Uterus (tissue), 3 donors: ENCODE measurements at regions not wholly inside any gene's neighbourhood (a gene's known extent, or its start where the extent isn't known, plus 50 kb on each side); places are given as distances from the start of the nearest gene placed in this dataset.
"Not testable (repeated sequence)": the region's sequence is repeated elsewhere in the genome, so short reads cannot be mapped to it uniquely, and the experiment has no call there.

ENCODE experiments used
- DNase-seq, 2 donors: peaks; one replicate each; pipeline ENCODE4 v3.0.0-alpha.2; 2019 to 2020
- H3K27ac ChIP-seq, 2 donors: fragments of 200-600 bp; sonication (generic); 1 replicate in 1 of 2; 2 replicates in 1 of 2; pipeline ENCODE4 v1.5.1; 2016 to 2018
- H3K27me3 ChIP-seq, 2 donors: fragments of 200-600 bp; sonication (generic); one replicate each; pipeline ENCODE4 v1.5.1; 2018 to 2019; ENCODE audit warnings: control low read depth in 1 of 2
- H3K36me3 ChIP-seq, 2 donors: fragments of 200-600 bp; sonication (generic); one replicate each; pipeline ENCODE4 v1.5.1; 2019; ENCODE audit warnings: control low read depth in 1 of 2
- H3K4me1 ChIP-seq, 2 donors: fragments of 200-600 bp; sonication (generic); one replicate each; pipeline ENCODE4 v1.5.1; 2018 to 2019; ENCODE audit warnings: control low read depth in 1 of 2
- H3K4me3 ChIP-seq, 2 donors: fragments of 200-600 bp; sonication (generic); 1 replicate in 1 of 2; 2 replicates in 1 of 2; pipeline ENCODE4 v1.5.1; 2018 to 2019; ENCODE audit warnings: mild to moderate bottlenecking in 1 of 2
- H3K9me3 ChIP-seq, 2 donors: fragments of 200-600 bp; sonication (generic); one replicate each; pipeline ENCODE4 v1.5.1; 2019; ENCODE audit warnings: control low read depth in 1 of 2
- POLR2A ChIP-seq, 2 donors: fragments of 450-650 bp; IDR thresholded peaks; one replicate each; pipeline ENCODE4 v1.6.1; 2016; ENCODE audit warnings: antibody characterized with exemption in 2 of 2, mild to moderate bottlenecking in 1 of 2, moderate library complexity in 1 of 2
- intact Hi-C: fragments of 100-400 bp; cut with DNase I; formaldehyde crosslinking; loops from one replicate; pipeline ENCODE4 v1.15.1; 2023; ENCODE audit warnings: low total_unique reads
- TF ChIP-seq, protein P1 (sequence below), 4 experiments: fragments of 200-600 bp in 2 of 4; fragments of 450-650 bp in 2 of 4; sonication (generic) in 2 of 4; IDR thresholded peaks; one replicate each; pipeline ENCODE4 v1.5.1; 2016 to 2019; ENCODE audit warnings: antibody characterized with exemption in 4 of 4, mild to moderate bottlenecking in 2 of 4, moderate library complexity in 1 of 4
- donor health status: DM: yes; HTN: yes; CAD: no.

DNA sequence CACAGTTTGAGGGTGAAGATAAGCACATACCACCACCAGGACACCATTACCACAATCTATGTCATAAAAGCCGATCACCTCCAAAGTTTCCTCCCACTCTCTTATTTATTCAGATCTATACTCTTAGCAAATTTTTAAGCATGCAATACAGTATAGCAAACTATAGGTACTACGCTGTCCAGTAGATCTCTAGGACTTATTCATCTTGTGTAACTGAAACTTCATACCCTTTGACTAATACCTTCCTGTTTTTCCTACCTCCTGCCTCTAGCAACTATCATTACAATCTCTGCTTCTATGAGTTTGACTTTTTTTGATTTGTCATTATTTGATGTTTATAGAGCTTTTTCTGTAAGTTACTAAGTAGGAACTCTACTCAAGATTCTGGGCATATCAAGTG lies 84.5 kb upstream of the MANSC4 start:
- TF ChIP-seq, protein P1, sequence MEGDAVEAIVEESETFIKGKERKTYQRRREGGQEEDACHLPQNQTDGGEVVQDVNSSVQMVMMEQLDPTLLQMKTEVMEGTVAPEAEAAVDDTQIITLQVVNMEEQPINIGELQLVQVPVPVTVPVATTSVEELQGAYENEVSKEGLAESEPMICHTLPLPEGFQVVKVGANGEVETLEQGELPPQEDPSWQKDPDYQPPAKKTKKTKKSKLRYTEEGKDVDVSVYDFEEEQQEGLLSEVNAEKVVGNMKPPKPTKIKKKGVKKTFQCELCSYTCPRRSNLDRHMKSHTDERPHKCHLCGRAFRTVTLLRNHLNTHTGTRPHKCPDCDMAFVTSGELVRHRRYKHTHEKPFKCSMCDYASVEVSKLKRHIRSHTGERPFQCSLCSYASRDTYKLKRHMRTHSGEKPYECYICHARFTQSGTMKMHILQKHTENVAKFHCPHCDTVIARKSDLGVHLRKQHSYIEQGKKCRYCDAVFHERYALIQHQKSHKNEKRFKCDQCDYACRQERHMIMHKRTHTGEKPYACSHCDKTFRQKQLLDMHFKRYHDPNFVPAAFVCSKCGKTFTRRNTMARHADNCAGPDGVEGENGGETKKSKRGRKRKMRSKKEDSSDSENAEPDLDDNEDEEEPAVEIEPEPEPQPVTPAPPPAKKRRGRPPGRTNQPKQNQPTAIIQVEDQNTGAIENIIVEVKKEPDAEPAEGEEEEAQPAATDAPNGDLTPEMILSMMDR (IDR thresholded peaks at IDR 0.05) = no peak
- TF ChIP-seq POLR2A (IDR thresholded peaks at IDR 0.05) = no peak
- no peaks in the 10 kb centered on the region for H3K27me3 ChIP-seq
- H3K4me3 ChIP-seq = no peak overlapping the region
- no peak for DNase-seq
- H3K9me3 ChIP-seq = no peaks in the 10 kb centered on the region
- no peaks in the 10 kb centered on the region for H3K36me3 ChIP-seq
- no peaks in the 10 kb centered on the region for H3K4me1 ChIP-seq
- H3K27ac ChIP-seq = no peak overlapping the region
- intact Hi-C loops = no loop called here

DNA sequence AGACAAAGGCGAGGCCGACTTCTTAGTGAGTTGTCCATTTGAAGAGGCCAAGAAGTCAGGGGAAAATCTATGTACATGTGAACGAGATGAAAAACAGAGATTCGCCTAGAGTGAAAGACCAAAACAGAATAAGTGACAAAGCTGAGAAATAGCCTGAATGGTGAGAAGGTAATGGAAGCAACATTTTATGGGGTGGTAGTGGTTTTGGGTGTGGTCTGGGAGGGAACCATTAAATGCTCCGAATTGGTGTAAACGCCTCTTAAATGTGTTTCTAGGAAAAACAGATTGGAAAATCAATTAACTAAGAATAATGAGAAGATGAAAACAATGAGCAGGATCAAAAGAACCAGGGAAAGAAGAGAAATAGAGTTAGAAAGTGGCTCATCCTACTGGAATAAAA lies 83.8 kb upstream of the MANSC4 start:
- TF ChIP-seq POLR2A (IDR thresholded peaks at IDR 0.05) = no peak
- TF ChIP-seq, protein P1 (IDR thresholded peaks at IDR 0.05) = no peak
- Histone ChIP-seq H3K9me3 (no peaks in the 10 kb centered on the region), H3K4me1 (no peaks in the 10 kb centered on the region), H3K27ac (no peak overlapping the region), H3K27me3 (no peaks in the 10 kb centered on the region), H3K4me3 (no peak overlapping the region), H3K36me3 (no peaks in the 10 kb centered on the region)
- DNase-seq = no peak
- intact Hi-C loops = no loop called here

DNA sequence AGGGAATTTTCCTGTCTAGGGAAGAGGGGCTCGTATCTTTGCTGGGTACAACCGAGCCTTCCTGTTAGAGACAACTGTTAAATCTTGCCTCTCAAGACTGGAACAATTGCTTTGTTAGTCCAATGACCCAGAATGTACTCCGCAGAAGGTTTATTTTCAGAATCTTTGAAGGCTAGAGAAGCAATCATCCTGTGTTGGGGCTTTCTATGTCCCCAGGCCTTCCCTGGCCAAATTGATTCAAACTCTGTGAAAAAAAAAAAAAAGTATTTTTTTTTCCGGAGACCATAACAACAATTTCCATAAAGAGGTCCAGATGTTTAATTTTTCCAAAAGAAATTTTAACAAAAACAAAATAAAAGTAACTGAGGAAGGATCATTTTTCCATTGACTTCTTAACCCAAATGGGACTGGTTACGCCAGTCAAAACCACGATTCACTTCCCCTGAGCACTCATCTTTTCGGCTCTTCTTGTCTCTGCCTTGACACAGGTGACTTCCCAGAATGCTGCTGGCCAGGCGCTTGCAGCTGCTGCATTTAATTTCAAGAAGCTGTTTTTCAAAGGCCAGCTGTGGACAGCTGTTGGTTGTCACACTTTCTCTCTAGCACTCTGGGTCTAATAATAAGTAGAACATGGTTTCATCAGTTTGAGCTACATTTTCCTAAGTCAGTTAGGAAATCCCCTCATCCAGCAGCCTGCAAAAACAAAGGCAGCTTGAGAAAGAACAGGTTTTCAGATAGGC lies 81.6 kb upstream of the MANSC4 start:
- intact Hi-C loops = no loop called here
- TF ChIP-seq, protein P1 (IDR thresholded peaks at IDR 0.05) = no peak
- no peak for TF ChIP-seq POLR2A (IDR thresholded peaks at IDR 0.05)
- H3K4me1 ChIP-seq = no peaks in the 10 kb centered on the region
- no peaks in the 10 kb centered on the region for H3K9me3 ChIP-seq
- peak; percentile 26 to 29 for DNase-seq
- H3K27me3 ChIP-seq = no peaks in the 10 kb centered on the region
- H3K36me3 ChIP-seq = no peaks in the 10 kb centered on the region
- H3K4me3 ChIP-seq = no peak overlapping the region
- H3K27ac ChIP-seq = no peak overlapping the region

DNA sequence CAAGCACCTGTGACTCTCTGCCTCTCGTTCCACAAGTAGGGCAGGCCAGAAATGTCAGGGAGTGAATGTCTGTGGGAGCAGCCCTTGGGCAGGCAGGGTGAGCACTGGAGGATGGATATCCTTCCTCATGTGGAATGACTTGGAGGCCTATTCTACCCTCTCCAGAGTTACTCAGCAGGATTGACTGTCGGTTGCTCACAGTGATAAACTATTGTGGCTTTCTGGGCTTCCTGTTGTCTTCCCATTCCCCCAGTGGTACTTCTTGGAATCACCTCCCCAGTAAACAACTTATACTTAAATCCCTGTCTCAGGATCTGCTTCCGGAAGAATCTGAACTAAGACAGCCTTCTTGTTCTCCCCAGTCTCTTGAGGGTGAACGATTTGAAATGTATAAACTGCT lies 79.6 kb upstream of the MANSC4 start:
- intact Hi-C loops = no loop called here
- Histone ChIP-seq H3K36me3 (no peaks in the 10 kb centered on the region), H3K4me3 (no peak overlapping the region), H3K4me1 (no peaks in the 10 kb centered on the region), H3K27ac (no peak overlapping the region), H3K9me3 (no peaks in the 10 kb centered on the region), H3K27me3 (no peaks in the 10 kb centered on the region)
- TF ChIP-seq POLR2A (IDR thresholded peaks at IDR 0.05) = no peak
- TF ChIP-seq, protein P1 (IDR thresholded peaks at IDR 0.05) = no peak
- no peak for DNase-seq

DNA sequence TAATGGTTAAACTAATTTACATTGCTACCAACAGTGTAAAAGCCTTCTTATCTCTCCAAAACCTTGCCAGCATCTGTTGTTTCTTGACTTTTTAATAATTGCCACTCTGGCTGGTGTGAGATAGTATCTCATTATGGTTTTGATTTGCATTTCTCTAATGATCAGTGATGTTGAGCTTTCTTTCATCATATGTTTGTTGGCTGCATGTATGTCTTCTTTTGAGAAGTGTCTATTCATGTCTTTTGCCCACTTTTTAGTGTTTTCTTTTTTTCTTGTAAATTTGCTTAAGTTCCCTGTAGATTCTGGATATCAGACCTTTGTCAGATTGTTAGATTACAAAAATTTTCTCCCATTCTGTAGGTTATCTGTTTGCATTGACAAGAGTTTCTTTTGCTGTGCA lies 77.0 kb upstream of the MANSC4 start:
- intact Hi-C loops, H3K27me3 ChIP-seq, H3K4me1 ChIP-seq, H3K36me3 ChIP-seq, H3K4me3 ChIP-seq, DNase-seq, H3K27ac ChIP-seq, H3K9me3 ChIP-seq: not testable (repeated sequence)

DNA sequence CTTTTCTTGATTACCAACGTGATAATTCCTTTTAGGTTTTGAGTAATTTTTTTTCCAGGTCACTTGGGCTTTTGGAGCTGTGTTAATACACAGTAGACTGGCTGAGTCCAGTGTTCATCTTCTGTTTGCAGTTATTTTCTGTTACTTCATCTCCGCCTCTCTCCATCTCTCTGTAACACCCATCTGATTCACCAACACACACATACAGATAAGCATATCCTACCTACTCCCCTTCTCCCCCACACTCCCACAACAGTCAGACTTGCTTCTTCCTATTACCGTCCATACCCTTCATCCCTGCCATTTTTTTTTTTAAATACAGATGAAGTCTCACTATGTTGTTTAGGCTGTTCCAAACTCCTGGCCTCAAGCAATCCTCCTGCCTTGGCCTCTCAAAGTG lies 72.7 kb upstream of the MANSC4 start:
- Histone ChIP-seq H3K9me3 (no peaks in the 10 kb centered on the region), H3K4me1 (no peaks in the 10 kb centered on the region), H3K36me3 (no peaks in the 10 kb centered on the region), H3K27ac (no peak overlapping the region), H3K27me3 (no peaks in the 10 kb centered on the region), H3K4me3 (no peak overlapping the region)
- intact Hi-C loops = no loop called here
- DNase-seq = no peak
- TF ChIP-seq, protein P1 (IDR thresholded peaks at IDR 0.05) = no peak
- TF ChIP-seq POLR2A (IDR thresholded peaks at IDR 0.05) = no peak
